ENCODE measurements at regions not wholly inside any gene's neighbourhood (a gene's known extent, or its start where the extent isn't known, plus 50 kb on each side); places are given as distances from the start of the nearest gene placed in this dataset.

DNA sequence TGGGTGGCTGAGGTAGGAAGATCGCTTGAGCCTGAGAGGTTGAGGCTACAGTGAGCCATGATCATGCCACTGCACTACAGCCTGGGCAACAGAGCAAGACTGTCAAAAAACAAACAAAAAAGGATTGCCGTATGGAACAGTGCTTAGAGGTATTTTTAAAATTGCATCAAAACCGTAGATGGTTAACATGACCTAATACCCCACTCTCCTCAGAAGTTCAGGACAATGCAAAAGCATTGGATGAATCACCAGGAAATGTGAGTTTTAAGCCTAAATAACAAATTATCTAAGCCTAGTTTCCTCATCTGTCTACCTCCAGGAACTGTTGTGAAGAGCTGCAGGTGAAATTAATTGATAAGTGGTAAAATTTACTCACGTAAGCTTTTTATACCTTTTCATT lies 123.8 kb upstream of the ID4 start:
- Histone ChIP-seq H4K91ac (replicated peaks; ENCODE audit: insufficient read length, low read length) (no peak overlapping the region), H3K23ac (ENCODE audit: insufficient read length) (no peak overlapping the region), H3K14ac (ENCODE audit: insufficient read length) (no peak overlapping the region), H2AFZ (ENCODE audit: low read length) (no peak overlapping the region), H4K5ac (ENCODE audit: insufficient read length, low read depth, low read length) (no peak overlapping the region), H3K27ac (ENCODE audit: low read depth, low read length) (no peak overlapping the region), H3K27me3 (replicated peaks in 1 of 4; ENCODE audit: control insufficient read depth in 3 of 4, extremely low read depth in 1 of 4, insufficient read depth in 3 of 4, low read length in 3 of 4) (no peaks in the 10 kb centered on the region), H2BK120ac (replicated peaks; ENCODE audit: low read depth, low read length) (no peak overlapping the region), H4K20me1 (replicated peaks in 1 of 2; ENCODE audit: control insufficient read depth in 1 of 2, insufficient read depth in 2 of 2, low read length in 2 of 2) (no peaks in the 10 kb centered on the region), H3K9me3 (ENCODE audit: insufficient read depth in 2 of 2, low read depth in 1 of 2, low read length in 1 of 2) (no peaks in the 10 kb centered on the region), H3K4me1 (replicated peaks in 1 of 4; ENCODE audit: control insufficient read depth in 3 of 4, insufficient read depth in 4 of 4, low read length in 3 of 4) (peaks cover 0 to 14% (median 8%) of the 10 kb centered on the region in 4 experiments; a peak in 4 of 7 replicates), H2BK15ac (ENCODE audit: low read length) (no peak overlapping the region), H2BK12ac (ENCODE audit: low read depth, low read length) (0 out of 2 replicates have a peak overlapping the region, but pooled peaks have one; percentile 54), H3K4me3 (ENCODE audit: extremely low read depth in 1 of 4, insufficient read depth in 2 of 4, low read depth in 3 of 4, low read length in 4 of 4) (no peak overlapping the region), H2BK20ac (ENCODE audit: low read length) (no peak overlapping the region), H3K79me1 (ENCODE audit: low read depth, low read length) (no peaks in the 10 kb centered on the region), H3K56ac (replicated peaks; ENCODE audit: insufficient read length, low read depth, low read length) (no peak overlapping the region), H2BK5ac (ENCODE audit: low read depth, low read length) (no peak overlapping the region), H3K23me2 (ENCODE audit: low read depth, low read length) (no peaks in the 10 kb centered on the region), H2AK5ac (ENCODE audit: low read depth, low read length) (no peak overlapping the region; the same call in 1 of the 2 replicates), H3K36me3 (ENCODE audit: control insufficient read depth in 2 of 4, insufficient read depth in 4 of 4, low read length in 3 of 4) (no peaks in the 10 kb centered on the region), H3K79me2 (ENCODE audit: control insufficient read depth in 1 of 2, insufficient read depth in 2 of 2, low read length in 2 of 2) (no peaks in the 10 kb centered on the region), H3K4me2 (ENCODE audit: insufficient read depth in 1 of 2, low read depth in 2 of 2, low read length in 2 of 2) (no peak overlapping the region), H3K9ac (replicated peaks in 1 of 4; ENCODE audit: extremely low read depth in 1 of 4, low read depth in 3 of 4, low read length in 3 of 4) (no peak overlapping the region), H3K18ac (ENCODE audit: extremely low read depth, low read length) (no peak overlapping the region), H3K4ac (replicated peaks; ENCODE audit: insufficient read length, low read depth, low read length) (no peak overlapping the region), H4K8ac (ENCODE audit: extremely low read depth, insufficient read depth, low read length) (no peak overlapping the region)
- DNase-seq (ENCODE audit: low read depth in 1 of 2, low spot score in 2 of 2) = no peak
- no peak for FAIRE-seq
- CTCF ChIA-PET (ENCODE audit: partially characterized antibody) = interaction anchor here (1.2 kb wide), 1 partner anchor 9 kb away, joined by 3 read pairs; no protein-coding TSS in a partner anchor
- WGBS, 2 experiments (ENCODE audit: extremely low coverage in 1 of 2, insufficient coverage in 1 of 2, insufficient read length in 1 of 2, insufficient replicate concordance in 2 of 2, low coverage in 1 of 2, low lambda C conversion rate in 2 of 2, missing lambda C conversion rate in 1 of 2) = 87% methylated on average over 4 of the region's 4 CpGs; no CpG with 5 or more reads in 1 of the 2 experiments
- POLR2A ChIA-PET (ENCODE audit: partially characterized antibody) = no interaction called here
- TF ChIP-seq CBX5 (IDR thresholded peaks at IDR 0.05; ENCODE audit: low read depth, low read length) (no peak), SIN3A (conservative IDR thresholded peaks at IDR 0.05 in 1 of 2, IDR thresholded peaks at IDR 0.05 in 1 of 2; ENCODE audit: low read depth in 1 of 2, low read length in 2 of 2) (no peak), RFX5 (IDR thresholded peaks at IDR 0.05; ENCODE audit: borderline replicate concordance, low read depth, low read length) (no peak), KDM1A (IDR thresholded peaks at IDR 0.05; ENCODE audit: borderline replicate concordance, low read length) (no peak), YY1 (IDR thresholded peaks at IDR 0.05; ENCODE audit: low read depth, low read length) (no peak), SRF (IDR thresholded peaks at IDR 0.05; ENCODE audit: low read depth, low read length) (no peak), EGR1 (IDR thresholded peaks at IDR 0.05; ENCODE audit: borderline replicate concordance, low read depth, low read length) (no peak), CEBPB (IDR thresholded peaks at IDR 0.05; ENCODE audit: low read depth, low read length) (no peak), BACH1 (IDR thresholded peaks at IDR 0.05; ENCODE audit: low read length) (no peak), USF2 (IDR thresholded peaks at IDR 0.05; ENCODE audit: low read length) (no peak), GTF2F1 (IDR thresholded peaks at IDR 0.05; ENCODE audit: borderline replicate concordance, low read depth, low read length) (no peak), SUZ12 (IDR thresholded peaks at IDR 0.05; ENCODE audit: low read length) (no peak), NANOG (IDR thresholded peaks at IDR 0.05; ENCODE audit: insufficient read depth, low read depth, low read length, poor library complexity, severe bottlenecking) (no peak)
- TF ChIP-seq, protein P1, sequence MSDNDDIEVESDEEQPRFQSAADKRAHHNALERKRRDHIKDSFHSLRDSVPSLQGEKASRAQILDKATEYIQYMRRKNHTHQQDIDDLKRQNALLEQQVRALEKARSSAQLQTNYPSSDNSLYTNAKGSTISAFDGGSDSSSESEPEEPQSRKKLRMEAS (IDR thresholded peaks at IDR 0.05) = no peak

Measured in H1 (cell line).